H1 (cell line): ENCODE measurements at regions not wholly inside any gene's neighbourhood (a gene's known extent, or its start where the extent isn't known, plus 50 kb on each side); places are given as distances from the start of the nearest gene placed in this dataset.

Experiments
- CTCF ChIA-PET: fragments of 300-600 bp; sonication (Branson Sonifier 250); formaldehyde crosslinking; loops from one replicate; lab custom pipeline; 2021; ENCODE audit not compliant: partially characterized antibody; lab: Charles Lee
- POLR2A ChIA-PET: fragments of 300-600 bp; sonication (Branson Sonifier 250); formaldehyde crosslinking; loops from one replicate; lab custom pipeline; 2021; ENCODE audit warnings: inconsistent platforms; ENCODE audit not compliant: partially characterized antibody; lab: Charles Lee
- DNase-seq, 2 experiments: peaks; one replicate each; pipeline versions ENCODE4 v3.0.0 to v3.0.0-alpha.2; 2010 to 2022; ENCODE audit warnings: low spot score in 2 of 2, low read depth in 1 of 2, mixed read lengths in 1 of 2
- FAIRE-seq: peaks from 2 replicates; lab custom pipeline; 2011; peaks lifted over from hg19 to GRCh38; lab: Jason Lieb, UNC
- H2AFZ ChIP-seq: 2 replicates; pipeline ENCODE4 v1.8.1; 2012; ENCODE audit warnings: low read length, inconsistent platforms
- H2AK5ac ChIP-seq: 2 replicates; pipeline ENCODE4 v1.6.1; 2013; ENCODE audit warnings: low read depth, low read length
- H2BK120ac ChIP-seq: replicated peaks from 2 replicates; pipeline ENCODE3; 2013; ENCODE audit warnings: low read depth, low read length, inconsistent platforms
- H2BK12ac ChIP-seq: 2 replicates; pipeline ENCODE4 v1.6.1; 2013; ENCODE audit warnings: low read depth, low read length
- H2BK15ac ChIP-seq: 2 replicates; pipeline ENCODE4 v1.6.1; 2013; ENCODE audit warnings: low read length
- H2BK20ac ChIP-seq: 2 replicates; pipeline ENCODE4 v1.6.1; 2013; ENCODE audit warnings: low read length
- H2BK5ac ChIP-seq: 2 replicates; pipeline ENCODE4 v1.6.1; 2013; ENCODE audit warnings: low read depth, low read length
- H3K14ac ChIP-seq: 2 replicates; pipeline ENCODE4 v1.6.1; 2013; ENCODE audit warnings: inconsistent platforms; ENCODE audit not compliant: insufficient read length
- H3K18ac ChIP-seq: 2 replicates; pipeline ENCODE4 v1.6.1; 2013; ENCODE audit warnings: low read length; ENCODE audit errors: extremely low read depth
- H3K23ac ChIP-seq: 2 replicates; pipeline ENCODE4 v1.6.1; 2013; ENCODE audit warnings: inconsistent platforms; ENCODE audit not compliant: insufficient read length
- H3K23me2 ChIP-seq: 2 replicates; pipeline ENCODE4 v1.6.1; 2013; ENCODE audit warnings: low read depth, low read length
- H3K27ac ChIP-seq: 2 replicates; pipeline ENCODE4 v1.6.1; 2011; ENCODE audit warnings: low read depth, low read length, inconsistent platforms
- H3K27me3 ChIP-seq, 4 experiments: replicated peaks in 1 of 4; 1 replicate in 1 of 4; 2 replicates in 3 of 4; pipeline versions ENCODE4 v1.6.1 to v1.8.1; 2011 to 2013; ENCODE audit warnings: low read length in 3 of 4, mild to moderate bottlenecking in 3 of 4, inconsistent platforms in 2 of 4, mixed read lengths in 2 of 4, moderate library complexity in 1 of 4; ENCODE audit not compliant: control insufficient read depth in 3 of 4, insufficient read depth in 3 of 4; ENCODE audit errors: extremely low read depth in 1 of 4
- H3K36me3 ChIP-seq, 4 experiments: 2 replicates each; pipeline versions ENCODE4 v1.6.1 to v1.8.1; 2011 to 2013; ENCODE audit warnings: mild to moderate bottlenecking in 4 of 4, low read length in 3 of 4, moderate library complexity in 2 of 4, control low read depth in 1 of 4, inconsistent platforms in 1 of 4; ENCODE audit not compliant: insufficient read depth in 4 of 4, control insufficient read depth in 2 of 4
- H3K4ac ChIP-seq: replicated peaks from 2 replicates; pipeline ENCODE3; 2013; ENCODE audit warnings: low read length, low read depth, mixed read lengths, inconsistent platforms; ENCODE audit not compliant: insufficient read length
- H3K4me1 ChIP-seq, 4 experiments: replicated peaks in 1 of 4; 1 replicate in 1 of 4; 2 replicates in 3 of 4; pipeline versions ENCODE4 v1.6.1 to v1.8.1; 2011 to 2013; ENCODE audit warnings: low read length in 3 of 4, inconsistent platforms in 2 of 4, mixed read lengths in 1 of 4; ENCODE audit not compliant: insufficient read depth in 4 of 4, control insufficient read depth in 3 of 4
- H3K4me2 ChIP-seq, 2 experiments: 2 replicates each; pipeline versions ENCODE4 v1.6.1 to v1.8.1; 2011 to 2013; ENCODE audit warnings: low read depth in 2 of 2, low read length in 2 of 2, control low read depth in 1 of 2, inconsistent platforms in 1 of 2, mild to moderate bottlenecking in 1 of 2; ENCODE audit not compliant: insufficient read depth in 1 of 2
- H3K4me3 ChIP-seq, 4 experiments: fragments of 200-600, 300-600 bp in 1 of 4; sonication (generic), shearing (Covaris generic), sonication (Bioruptor Twin) in 1 of 4; 2 replicates each; pipeline versions ENCODE4 v1.5.1 to v1.8.1; 2011 to 2016; ENCODE audit warnings: low read length in 4 of 4, low read depth in 3 of 4, control low read depth in 2 of 4, inconsistent platforms in 2 of 4, mild to moderate bottlenecking in 2 of 4, mixed read lengths in 1 of 4, moderate library complexity in 1 of 4; ENCODE audit not compliant: insufficient read depth in 2 of 4; ENCODE audit errors: extremely low read depth in 1 of 4
- H3K56ac ChIP-seq: replicated peaks from 2 replicates; pipeline ENCODE3; 2013; ENCODE audit warnings: low read depth, mild to moderate bottlenecking, mixed read lengths, low read length, inconsistent platforms; ENCODE audit not compliant: insufficient read length
- H3K79me1 ChIP-seq: 2 replicates; pipeline ENCODE4 v1.6.1; 2013; ENCODE audit warnings: low read depth, low read length, control low read depth
- H3K79me2 ChIP-seq, 2 experiments: 2 replicates each; pipeline versions ENCODE4 v1.6.1 to v1.8.1; 2012 to 2013; ENCODE audit warnings: low read length in 2 of 2, mild to moderate bottlenecking in 2 of 2, inconsistent platforms in 1 of 2; ENCODE audit not compliant: insufficient read depth in 2 of 2, control insufficient read depth in 1 of 2
- H3K9ac ChIP-seq, 4 experiments: replicated peaks in 1 of 4; 1 replicate in 1 of 4; 2 replicates in 3 of 4; pipeline versions ENCODE4 v1.6.1 to v1.8.1; 2011 to 2013; ENCODE audit warnings: low read depth in 3 of 4, low read length in 3 of 4, control low read depth in 2 of 4, mild to moderate bottlenecking in 2 of 4, moderate library complexity in 2 of 4, inconsistent platforms in 1 of 4; ENCODE audit errors: extremely low read depth in 1 of 4
- H3K9me3 ChIP-seq, 2 experiments: 2 replicates each; pipeline versions ENCODE4 v1.6.1 to v1.8.1; 2012 to 2013; ENCODE audit warnings: mild to moderate bottlenecking in 2 of 2, moderate library complexity in 2 of 2, control low read depth in 1 of 2, inconsistent platforms in 1 of 2, low read depth in 1 of 2, low read length in 1 of 2, mixed read lengths in 1 of 2; ENCODE audit not compliant: insufficient read depth in 2 of 2
- H4K20me1 ChIP-seq, 2 experiments: replicated peaks in 1 of 2; 2 replicates each; pipeline versions ENCODE3 to v1.8.1; 2011 to 2013; ENCODE audit warnings: inconsistent platforms in 2 of 2, low read length in 2 of 2, mild to moderate bottlenecking in 1 of 2; ENCODE audit not compliant: insufficient read depth in 2 of 2, control insufficient read depth in 1 of 2
- H4K5ac ChIP-seq: 2 replicates; pipeline ENCODE4 v1.6.1; 2013; ENCODE audit warnings: low read length, low read depth, mixed read lengths, inconsistent platforms; ENCODE audit not compliant: insufficient read length
- H4K8ac ChIP-seq: 2 replicates; pipeline ENCODE4 v1.8.0; 2013; ENCODE audit warnings: mild to moderate bottlenecking, moderate library complexity, low read length, inconsistent platforms; ENCODE audit not compliant: insufficient read depth; ENCODE audit errors: extremely low read depth
- H4K91ac ChIP-seq: replicated peaks from 2 replicates; pipeline ENCODE3; 2013; ENCODE audit warnings: low read length, mixed read lengths, inconsistent platforms; ENCODE audit not compliant: insufficient read length
- SP4 ChIP-seq: IDR thresholded peaks from 2 replicates; pipeline ENCODE4 v1.6.1; 2012; ENCODE audit warnings: low read length, inconsistent platforms
- WGBS, 2 experiments: shearing (Covaris generic) in 1 of 2; methylation state at CpG; one replicate each; pipeline versions ENCODE4 v1.1.6 to v1.1.7; 2013 to 2015; ENCODE audit warnings: low lambda C conversion rate in 2 of 2, mixed read lengths in 2 of 2, inconsistent platforms in 1 of 2, low coverage in 1 of 2, missing lambda C conversion rate in 1 of 2; ENCODE audit not compliant: insufficient replicate concordance in 2 of 2, insufficient coverage in 1 of 2, insufficient read length in 1 of 2; ENCODE audit errors: extremely low coverage in 1 of 2, missing lambda C conversion rate in 1 of 2; 5-methylcytosine and 5-hydroxymethylcytosine counted together

DNA sequence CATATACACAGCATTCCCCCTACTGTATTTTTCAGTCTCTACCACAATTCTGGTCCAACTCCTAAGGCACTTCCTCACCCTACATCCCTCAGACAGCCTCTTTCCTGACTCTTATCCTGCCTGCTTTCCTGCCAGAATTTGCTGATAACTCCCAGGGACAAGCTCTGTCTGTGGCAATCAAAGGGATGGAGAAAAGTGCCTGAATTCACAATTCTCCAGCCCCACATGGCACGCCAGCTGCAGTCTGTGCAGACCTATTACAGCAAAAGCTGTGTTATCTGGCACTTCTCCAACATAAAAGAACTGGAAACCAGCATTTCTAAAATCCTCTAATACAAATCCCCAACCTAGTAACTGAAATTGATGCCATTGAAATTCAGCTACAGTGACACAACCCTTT lies 404.8 kb downstream of the KLHL13 start:
- no peak for DNase-seq
- H3K79me1 ChIP-seq: no peaks in the 10 kb centered on the region
- CTCF ChIA-PET: no interaction called here
- no peak overlapping the region for H4K5ac ChIP-seq
- H3K4me1 ChIP-seq: no peaks in the 10 kb centered on the region
- no peak overlapping the region for H4K8ac ChIP-seq
- H2BK20ac ChIP-seq: no peak overlapping the region
- no peaks in the 10 kb centered on the region for H3K27me3 ChIP-seq
- no peak overlapping the region for H2BK15ac ChIP-seq
- no peak for TF ChIP-seq SP4
- no peaks in the 10 kb centered on the region for H3K36me3 ChIP-seq
- no peak overlapping the region for H3K23ac ChIP-seq
- no peak for FAIRE-seq
- H2BK5ac ChIP-seq: no peak overlapping the region
- no peak overlapping the region for H3K9ac ChIP-seq
- no peak overlapping the region for H3K4ac ChIP-seq
- no peaks in the 10 kb centered on the region for H3K79me2 ChIP-seq
- H4K20me1 ChIP-seq: no peaks in the 10 kb centered on the region
- no peak overlapping the region for H2BK120ac ChIP-seq
- no peak overlapping the region for H2AK5ac ChIP-seq
- no peak overlapping the region for H2BK12ac ChIP-seq
- H3K27ac ChIP-seq: no peak overlapping the region
- H3K18ac ChIP-seq: no peak overlapping the region
- H3K4me2 ChIP-seq: no peak overlapping the region
- POLR2A ChIA-PET: no interaction called here
- H3K56ac ChIP-seq: no peak overlapping the region
- no peaks in the 10 kb centered on the region for H3K23me2 ChIP-seq
- 100% methylated on average over 1 of the region's 1 CpG; no CpG with 5 or more reads in 1 of the 2 experiments for WGBS, 2 experiments
- no peaks in the 10 kb centered on the region for H3K9me3 ChIP-seq
- H3K4me3 ChIP-seq: no peak overlapping the region
- no peak overlapping the region for H3K14ac ChIP-seq
- H4K91ac ChIP-seq: no peak overlapping the region
- H2AFZ ChIP-seq: no peak overlapping the region
